Lower lobe of right lung (tissue), 2 donors: ENCODE measurements at regions not wholly inside any gene's neighbourhood (a gene's known extent, or its start where the extent isn't known, plus 50 kb on each side); places are given as distances from the start of the nearest gene placed in this dataset.
"Not testable (repeated sequence)": the region's sequence is repeated elsewhere in the genome, so short reads cannot be mapped to it uniquely, and the experiment has no call there.

Source experiments
- ATAC-seq, 2 donors: fragments of 200-7000 bp; cut with Tn5 transposase; one replicate each; pipeline ENCODE4 v1.9.1; 2020 to 2022; ENCODE audit warnings: mild to moderate bottlenecking in 2 of 2, moderate library complexity in 2 of 2
- DNase-seq: peaks from one replicate; pipeline ENCODE4 v3.0.0-alpha.2; 2020
- H3K27ac ChIP-seq: fragments of 200-600 bp; one replicate; pipeline ENCODE4 v1.8.0; 2022
- H3K27me3 ChIP-seq: fragments of 200-600 bp; one replicate; pipeline ENCODE4 v1.8.0; 2022; ENCODE audit warnings: low read depth
- H3K36me3 ChIP-seq: fragments of 200-600 bp; one replicate; pipeline ENCODE4 v1.8.0; 2022; ENCODE audit warnings: mild to moderate bottlenecking
- H3K4me1 ChIP-seq: fragments of 200-600 bp; one replicate; pipeline ENCODE4 v1.8.0; 2022
- H3K4me3 ChIP-seq: fragments of 200-600 bp; one replicate; pipeline ENCODE4 v1.8.0; 2022; ENCODE audit warnings: mild to moderate bottlenecking
- H3K9me3 ChIP-seq: fragments of 200-600 bp; one replicate; pipeline ENCODE4 v1.8.0; 2022
- intact Hi-C: fragments of 100-400 bp; cut with DNase I; formaldehyde crosslinking; loops from one replicate; pipeline ENCODE4 v1.11.0; 2022
- TF ChIP-seq, protein P1 (sequence below): fragments of 200-600 bp; IDR thresholded peaks from one replicate; pipeline ENCODE4 v1.8.0; 2022; ENCODE audit warnings: antibody characterized with exemption, mild to moderate bottlenecking
- donor health status: DM: no; HTN: yes; CAD: no; lungs with severe emphysema.

DNA sequence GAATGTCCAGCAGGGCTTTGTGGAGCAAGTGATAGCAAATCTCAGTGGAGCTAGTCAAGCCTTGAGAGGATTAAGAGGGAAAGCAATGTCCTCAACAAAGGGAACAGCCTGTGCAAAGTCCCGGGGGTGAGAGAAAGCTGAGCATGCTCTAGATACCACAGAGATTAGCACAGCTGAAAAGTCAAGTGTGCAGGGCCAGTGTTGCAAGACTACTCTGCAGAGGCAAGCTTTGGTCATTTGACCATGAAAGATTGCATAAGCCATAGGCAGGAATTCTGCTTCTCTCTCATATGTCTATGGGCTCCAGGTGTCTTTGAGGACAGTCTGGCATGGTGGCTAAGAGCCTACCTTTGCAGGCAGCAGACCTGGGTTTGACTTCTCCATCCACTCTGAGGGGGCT is 181.0 kb upstream of the JUN start:
- intact Hi-C loops: no loop called here
- peaks cover 20% of the 10 kb centered on the region for H3K4me1 ChIP-seq
- no peaks in the 10 kb centered on the region for H3K9me3 ChIP-seq
- DNase-seq: peak; percentile 72
- no peaks in the 10 kb centered on the region for H3K36me3 ChIP-seq
- no peak overlapping the region for H3K4me3 ChIP-seq
- H3K27ac ChIP-seq: no peak overlapping the region
- peak; percentile 64 to 85 for ATAC-seq
- H3K27me3 ChIP-seq: no peaks in the 10 kb centered on the region
- TF ChIP-seq, protein P1, sequence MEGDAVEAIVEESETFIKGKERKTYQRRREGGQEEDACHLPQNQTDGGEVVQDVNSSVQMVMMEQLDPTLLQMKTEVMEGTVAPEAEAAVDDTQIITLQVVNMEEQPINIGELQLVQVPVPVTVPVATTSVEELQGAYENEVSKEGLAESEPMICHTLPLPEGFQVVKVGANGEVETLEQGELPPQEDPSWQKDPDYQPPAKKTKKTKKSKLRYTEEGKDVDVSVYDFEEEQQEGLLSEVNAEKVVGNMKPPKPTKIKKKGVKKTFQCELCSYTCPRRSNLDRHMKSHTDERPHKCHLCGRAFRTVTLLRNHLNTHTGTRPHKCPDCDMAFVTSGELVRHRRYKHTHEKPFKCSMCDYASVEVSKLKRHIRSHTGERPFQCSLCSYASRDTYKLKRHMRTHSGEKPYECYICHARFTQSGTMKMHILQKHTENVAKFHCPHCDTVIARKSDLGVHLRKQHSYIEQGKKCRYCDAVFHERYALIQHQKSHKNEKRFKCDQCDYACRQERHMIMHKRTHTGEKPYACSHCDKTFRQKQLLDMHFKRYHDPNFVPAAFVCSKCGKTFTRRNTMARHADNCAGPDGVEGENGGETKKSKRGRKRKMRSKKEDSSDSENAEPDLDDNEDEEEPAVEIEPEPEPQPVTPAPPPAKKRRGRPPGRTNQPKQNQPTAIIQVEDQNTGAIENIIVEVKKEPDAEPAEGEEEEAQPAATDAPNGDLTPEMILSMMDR: no peak

DNA sequence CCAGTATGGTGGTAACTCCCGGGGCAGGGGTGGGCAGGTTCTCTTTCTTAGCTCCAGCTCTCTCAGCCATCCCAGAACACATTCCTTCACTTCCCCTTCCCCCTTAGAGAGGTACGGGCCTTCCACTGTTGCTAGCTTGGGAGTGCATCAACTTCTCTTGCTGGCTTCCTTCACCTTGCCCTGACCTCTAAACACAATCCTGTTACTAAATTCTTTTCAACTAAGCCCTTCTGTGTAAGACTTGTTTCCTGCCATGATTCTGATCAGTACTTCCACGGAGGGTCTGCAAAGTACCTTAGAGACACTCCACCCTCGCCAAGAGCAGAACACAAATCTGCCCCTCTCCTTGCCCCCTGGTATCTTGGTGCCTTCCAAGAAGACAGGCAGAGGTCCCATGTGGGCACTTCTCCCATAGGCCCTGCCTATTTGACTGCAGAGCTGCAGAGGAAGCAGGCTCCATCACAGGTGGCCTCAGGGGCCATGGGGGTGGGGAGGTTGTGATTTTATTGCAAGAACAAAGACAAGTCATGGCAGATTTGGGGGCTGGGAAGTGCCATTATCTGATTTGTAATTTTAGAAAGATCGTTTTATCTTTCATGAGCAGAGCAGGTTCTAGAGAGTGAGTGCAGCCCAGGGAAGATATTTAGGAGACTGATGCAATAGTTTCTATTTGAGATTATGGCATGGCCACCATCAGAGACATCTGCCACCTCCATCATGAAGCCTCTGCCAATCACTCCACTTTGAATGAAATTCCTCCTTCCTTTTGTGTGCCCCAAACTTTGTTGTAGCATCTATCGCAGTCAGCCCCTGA is 182.5 kb upstream of the JUN start:
- H3K9me3 ChIP-seq: no peaks in the 10 kb centered on the region
- H3K27ac ChIP-seq: no peak overlapping the region
- ATAC-seq (no peak), DNase-seq (no peak)
- H3K36me3 ChIP-seq: no peaks in the 10 kb centered on the region
- H3K4me1 ChIP-seq: peaks cover 20% of the 10 kb centered on the region
- TF ChIP-seq, protein P1: no peak
- no peak overlapping the region for H3K4me3 ChIP-seq
- no peaks in the 10 kb centered on the region for H3K27me3 ChIP-seq
- intact Hi-C loops: no loop called here

DNA sequence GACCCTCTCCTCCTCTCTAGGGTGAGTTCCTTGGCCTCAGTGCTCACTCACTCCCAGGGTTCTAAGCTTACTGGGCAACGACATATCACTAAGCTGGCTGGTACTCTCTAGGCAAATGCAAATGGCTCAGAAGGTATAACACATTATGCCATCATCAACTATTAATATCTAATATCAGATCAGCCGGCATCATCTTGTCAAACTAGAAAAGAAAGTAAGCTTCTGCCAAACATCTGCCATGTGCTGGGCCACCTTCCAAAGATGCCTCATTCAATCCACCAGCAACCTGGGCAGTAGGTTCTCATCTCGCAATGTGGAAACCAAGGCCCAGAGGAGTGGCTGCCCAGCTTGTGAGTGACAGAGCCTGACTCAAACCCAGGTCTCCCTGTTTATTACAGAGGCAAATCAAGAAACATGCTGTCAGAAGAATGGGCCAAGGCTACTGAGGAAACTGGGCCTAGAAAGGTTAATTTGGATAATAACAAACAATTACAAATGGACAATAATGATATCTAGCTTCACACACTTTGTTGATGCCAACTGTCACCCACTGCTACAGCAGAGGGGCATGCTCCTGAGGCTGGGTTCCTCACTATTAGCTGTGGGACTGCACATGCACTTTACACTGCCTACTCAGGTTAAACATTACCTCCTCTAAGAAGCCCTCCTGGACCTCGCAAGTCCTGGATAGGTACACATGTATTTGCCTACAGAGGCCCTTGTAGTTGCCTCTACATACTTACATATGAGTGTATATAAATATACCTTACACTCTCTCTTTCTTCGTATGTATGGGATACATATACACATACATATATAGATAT is 183.3 kb upstream of the JUN start:
- peaks cover 28% of the 10 kb centered on the region for H3K4me1 ChIP-seq
- intact Hi-C loops: no loop called here
- TF ChIP-seq, protein P1: no peak
- H3K9me3 ChIP-seq: no peaks in the 10 kb centered on the region
- no peak overlapping the region for H3K4me3 ChIP-seq
- no peaks in the 10 kb centered on the region for H3K27me3 ChIP-seq
- no peaks in the 10 kb centered on the region for H3K36me3 ChIP-seq
- DNase-seq: no peak
- no peak overlapping the region for H3K27ac ChIP-seq
- ATAC-seq: no peak

DNA sequence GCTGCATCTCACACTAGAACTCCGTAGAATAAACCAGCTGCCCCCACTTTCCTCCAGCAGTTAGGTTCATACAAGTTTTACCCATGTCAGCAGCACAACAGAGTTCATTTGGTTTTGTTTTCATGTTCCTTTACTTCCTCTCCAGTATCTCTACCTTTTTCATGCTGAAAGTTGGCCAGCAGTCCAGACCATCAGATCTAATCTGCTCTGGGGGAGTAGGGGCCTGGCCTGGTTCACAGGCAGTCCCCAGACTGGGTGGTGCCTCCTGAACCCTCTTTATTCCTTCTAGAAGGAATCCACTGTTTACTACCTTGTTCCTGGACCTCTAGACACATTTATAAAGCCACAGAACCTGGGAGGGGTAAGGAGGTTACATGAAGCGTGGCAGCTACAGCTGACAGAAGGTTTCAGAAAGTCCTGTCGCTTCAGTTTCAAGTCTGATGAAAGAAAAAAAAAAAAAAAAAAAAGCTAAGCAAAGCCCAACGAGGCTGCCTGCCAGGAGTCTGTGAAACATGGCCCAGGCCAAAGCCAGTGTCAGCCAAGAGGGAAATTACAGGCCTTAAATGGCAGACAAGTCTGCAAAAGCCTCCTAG is 184.6 kb upstream of the JUN start:
- DNase-seq (peak; percentile 63), ATAC-seq (peak; percentile 15 to 53)
- Histone ChIP-seq H3K4me1 (peaks cover 28% of the 10 kb centered on the region), H3K36me3 (no peaks in the 10 kb centered on the region), H3K27me3 (no peaks in the 10 kb centered on the region), H3K4me3 (no peak overlapping the region), H3K27ac (peak overlapping the region; percentile 74), H3K9me3 (no peaks in the 10 kb centered on the region)
- TF ChIP-seq, protein P1: no peak
- intact Hi-C loops: no loop called here

DNA sequence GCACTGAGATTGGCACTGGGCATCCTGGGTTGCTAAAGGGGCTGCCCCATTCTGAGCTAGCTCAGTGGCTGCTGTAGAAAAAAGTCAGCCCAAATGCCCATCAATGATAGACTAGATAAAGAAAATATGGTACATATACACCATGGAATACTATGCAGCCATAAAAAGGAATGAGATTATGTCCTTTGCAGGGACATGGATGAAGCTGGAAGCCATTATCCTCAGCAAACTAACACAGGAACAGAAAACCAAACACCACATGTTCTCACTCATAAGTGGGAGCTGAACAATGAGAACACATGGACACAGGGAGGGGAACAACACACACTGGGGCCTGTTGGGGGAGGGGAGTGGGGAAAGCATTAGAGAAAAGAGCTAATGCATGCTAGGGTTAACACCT is 185.3 kb upstream of the JUN start:
- intact Hi-C loops, H3K36me3 ChIP-seq, ATAC-seq, H3K9me3 ChIP-seq, H3K27me3 ChIP-seq, DNase-seq, H3K4me3 ChIP-seq: not testable (repeated sequence)
- peak overlapping the region; percentile 74 for H3K27ac ChIP-seq
- H3K4me1 ChIP-seq: peaks cover 28% of the 10 kb centered on the region
